ENCODE measurements at regions not wholly inside any gene's neighbourhood (a gene's known extent, or its start where the extent isn't known, plus 50 kb on each side); places are given as distances from the start of the nearest gene placed in this dataset.
"Not testable (repeated sequence)": the region's sequence is repeated elsewhere in the genome, so short reads cannot be mapped to it uniquely, and the experiment has no call there.

DNA sequence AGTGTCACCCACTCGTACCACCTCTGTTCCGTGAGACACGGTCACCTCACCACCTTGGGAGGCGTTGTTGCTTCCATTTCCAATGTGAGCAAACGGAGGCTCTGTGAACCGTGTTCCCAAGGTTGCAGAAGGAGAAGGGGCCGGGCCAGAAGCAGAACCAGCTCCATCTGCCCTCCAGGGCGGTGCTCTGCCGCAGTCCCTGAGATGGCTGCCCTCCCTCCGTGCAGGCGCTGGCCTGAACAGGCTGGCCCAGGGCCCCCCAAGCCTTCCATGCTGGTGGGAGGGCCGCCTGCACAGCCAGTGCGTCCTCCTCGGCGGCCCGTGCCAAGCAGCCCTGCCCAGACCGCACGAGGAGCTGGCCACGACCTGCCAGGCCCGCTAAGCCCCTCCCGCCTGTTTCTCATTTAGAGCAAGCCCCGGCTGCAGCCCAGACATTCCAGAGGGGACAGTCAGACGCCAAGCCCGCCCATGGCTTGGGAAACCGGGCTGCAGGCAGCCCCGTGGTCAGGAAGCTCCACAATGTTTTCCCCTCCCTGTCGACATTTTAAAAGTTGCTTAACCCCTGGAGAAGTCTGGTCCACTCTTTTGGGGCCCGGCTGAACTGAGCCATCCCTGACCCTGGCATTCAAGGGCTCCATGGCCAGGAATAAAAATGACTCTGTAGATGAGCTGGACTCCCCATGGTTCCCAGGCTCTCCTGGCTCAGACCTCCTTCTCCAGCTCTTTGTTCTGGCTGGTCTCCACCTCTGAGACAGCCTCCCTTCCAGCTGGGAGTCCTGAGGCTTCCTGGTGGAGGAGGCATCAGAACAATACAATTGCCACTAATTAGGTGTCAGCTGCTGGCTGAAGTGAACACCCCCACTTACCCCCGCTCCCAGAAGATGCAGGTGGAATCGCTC, 236.0 kb downstream of the BCL11B start:
- in situ Hi-C loops (cut with HindIII; ENCODE audit: low sequenced_read_pairs) = no loop called here

DNA sequence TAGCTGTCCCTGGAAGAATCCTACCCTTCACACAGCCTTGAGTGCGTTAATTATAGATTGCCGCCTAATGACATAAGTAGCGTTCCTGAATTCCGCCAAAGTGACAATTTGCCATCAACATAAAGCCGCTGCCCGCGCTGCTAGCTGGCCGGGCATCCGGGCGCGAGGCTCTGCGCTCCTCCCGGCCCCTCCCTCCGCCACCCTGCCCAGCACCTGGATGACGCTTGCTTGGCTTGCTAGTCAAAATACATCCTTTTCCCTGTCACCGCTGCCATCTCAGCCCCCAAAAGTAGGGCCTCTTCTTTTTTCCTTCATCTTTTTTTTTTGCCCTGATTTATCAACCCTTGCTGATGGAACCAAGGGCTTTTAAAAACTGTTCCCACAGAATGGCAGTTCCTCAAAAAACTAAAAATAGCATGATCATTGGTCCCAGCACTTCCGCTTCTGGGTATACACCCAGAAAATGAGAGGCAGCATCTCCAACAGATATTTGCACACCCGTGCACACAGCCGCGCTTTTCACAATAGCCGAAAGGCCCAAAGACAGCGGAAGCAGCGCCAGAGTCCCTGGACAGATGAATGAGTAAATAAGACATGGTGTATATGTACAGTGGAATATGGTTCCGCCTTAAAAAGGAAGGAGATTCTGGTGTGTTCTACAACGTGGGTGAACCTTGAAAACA, 235.2 kb downstream of the BCL11B start:
- in situ Hi-C loops (cut with HindIII; ENCODE audit: low sequenced_read_pairs) = no loop called here

DNA sequence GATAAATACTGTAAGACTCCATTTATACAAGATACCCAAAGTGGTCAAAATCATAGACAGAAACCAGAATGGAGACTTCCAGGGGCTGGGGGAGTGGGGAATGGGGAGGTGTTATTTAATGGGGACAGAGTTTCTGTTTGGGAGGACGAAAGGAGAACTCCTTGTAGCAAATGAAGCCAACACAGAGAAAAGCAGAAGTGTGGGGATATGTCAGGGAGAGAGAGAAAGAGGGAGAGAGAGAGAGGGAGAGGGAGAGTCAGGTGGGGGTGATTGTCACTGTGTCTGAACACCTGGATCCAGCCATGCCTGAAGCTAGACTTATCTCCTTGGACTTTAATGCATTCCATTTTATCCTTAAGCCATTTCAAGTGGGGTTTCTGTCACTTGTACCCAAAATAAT, 234.7 kb downstream of the BCL11B start:
- in situ Hi-C loops (cut with HindIII; ENCODE audit: low sequenced_read_pairs) = not testable (repeated sequence)

DNA sequence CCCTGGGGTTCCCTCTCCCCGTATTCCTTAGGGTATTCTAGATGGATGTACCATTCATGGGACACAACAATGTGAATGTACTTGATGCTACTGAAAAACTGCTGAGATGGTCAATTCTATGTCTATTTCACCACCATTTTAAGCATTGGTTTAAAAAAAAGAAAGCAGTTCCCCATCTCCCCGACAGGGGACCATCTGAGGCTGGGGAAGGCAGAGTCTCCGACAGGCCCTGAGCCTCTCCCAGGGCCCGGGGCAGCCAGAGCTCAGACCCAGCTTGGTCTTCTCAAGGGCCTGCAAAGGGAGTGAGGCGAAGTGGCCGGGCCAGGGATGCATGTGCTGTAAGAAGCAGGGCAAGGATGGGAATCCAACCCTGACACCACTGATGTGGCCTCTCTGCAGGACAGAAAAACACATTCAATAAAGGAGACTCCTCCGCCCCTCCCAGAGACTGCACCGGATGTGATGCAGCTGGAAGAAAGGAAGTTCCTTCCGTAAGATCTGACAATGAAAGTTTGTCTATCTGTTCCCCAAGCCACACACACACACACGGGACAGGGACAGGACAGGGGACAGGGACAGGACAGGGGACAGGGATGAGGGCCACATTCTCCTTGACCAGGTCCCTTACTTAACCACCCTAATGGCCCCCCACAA, 234.1 kb downstream of the BCL11B start:
- in situ Hi-C loops (cut with HindIII; ENCODE audit: low sequenced_read_pairs) = no loop called here

DNA sequence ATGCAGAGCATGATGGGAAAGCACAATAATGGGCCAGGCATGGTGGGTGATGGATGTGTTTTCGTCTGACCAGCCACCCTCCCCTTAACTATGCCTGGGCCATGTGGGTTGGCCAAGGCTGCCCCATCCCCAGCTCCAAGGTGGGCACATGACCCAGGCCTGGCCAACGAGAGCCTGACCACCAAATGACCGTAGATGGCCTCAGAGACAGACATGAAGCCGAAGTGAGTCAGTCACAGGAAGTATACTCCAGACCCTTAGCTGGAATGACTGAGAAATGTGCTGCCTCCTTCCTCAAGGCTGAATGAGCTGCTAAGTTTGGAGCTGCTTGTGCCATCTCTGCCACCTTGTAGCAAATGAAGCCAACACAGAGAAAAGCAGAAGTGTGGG, 233.6 kb downstream of the BCL11B start:
- in situ Hi-C loops (cut with HindIII; ENCODE audit: low sequenced_read_pairs) = no loop called here

DNA sequence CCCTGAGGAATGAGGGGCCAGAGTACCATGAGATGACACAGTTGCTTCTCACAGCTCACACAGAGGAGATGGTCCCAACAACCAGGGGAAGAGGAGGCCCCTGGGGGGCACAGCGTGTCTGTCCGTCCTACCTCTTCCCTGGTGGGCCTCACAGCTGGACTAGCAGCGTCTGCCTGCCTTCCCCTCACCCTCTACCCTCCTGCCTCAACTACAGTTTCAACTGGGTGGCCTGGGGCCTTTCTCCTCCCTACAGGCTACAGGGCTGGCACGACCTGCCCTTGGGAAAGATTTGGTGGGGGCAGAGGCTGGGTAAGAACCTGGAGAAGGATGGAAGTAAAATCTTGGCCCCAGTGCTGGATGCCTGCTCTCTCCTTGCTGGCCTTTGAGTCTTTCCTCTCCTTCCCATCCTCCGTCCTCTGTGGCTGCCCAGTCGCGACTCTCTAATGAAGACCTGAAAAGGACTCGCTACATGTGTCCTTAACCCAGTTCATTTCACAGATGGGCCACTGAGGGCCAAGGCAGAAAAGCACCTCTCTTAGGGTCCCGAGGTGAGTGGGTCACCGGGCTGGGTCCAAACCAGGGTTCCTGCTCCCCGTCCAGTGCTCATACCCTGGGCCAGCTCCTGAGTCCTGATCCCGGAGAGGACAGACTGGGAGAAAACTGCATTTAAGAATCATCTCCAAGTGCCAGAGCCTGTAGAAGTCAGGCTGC, 232.5 kb downstream of the BCL11B start:
- in situ Hi-C loops (cut with HindIII; ENCODE audit: low sequenced_read_pairs) = no loop called here

DNA sequence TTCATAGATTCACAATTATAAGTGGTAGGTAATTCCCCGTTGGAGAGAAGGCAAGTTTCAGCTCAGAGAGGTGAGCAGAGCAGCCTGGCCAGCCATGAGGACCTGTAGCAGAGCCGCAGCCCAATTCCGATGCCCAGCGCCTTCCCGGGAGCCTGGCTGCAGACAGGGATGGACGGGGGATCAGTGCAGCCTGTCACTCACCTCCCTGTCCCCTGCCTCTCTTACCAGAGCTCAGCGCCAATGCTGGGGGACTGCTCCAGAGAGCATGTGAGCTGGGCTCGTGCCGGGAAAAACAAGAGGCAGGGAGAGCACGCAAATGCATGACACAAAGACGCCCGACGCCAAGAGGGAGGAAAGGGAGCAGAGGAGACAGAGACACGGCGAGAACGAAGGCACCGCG, 231.9 kb downstream of the BCL11B start:
- in situ Hi-C loops (cut with HindIII; ENCODE audit: low sequenced_read_pairs) = no loop called here

DNA sequence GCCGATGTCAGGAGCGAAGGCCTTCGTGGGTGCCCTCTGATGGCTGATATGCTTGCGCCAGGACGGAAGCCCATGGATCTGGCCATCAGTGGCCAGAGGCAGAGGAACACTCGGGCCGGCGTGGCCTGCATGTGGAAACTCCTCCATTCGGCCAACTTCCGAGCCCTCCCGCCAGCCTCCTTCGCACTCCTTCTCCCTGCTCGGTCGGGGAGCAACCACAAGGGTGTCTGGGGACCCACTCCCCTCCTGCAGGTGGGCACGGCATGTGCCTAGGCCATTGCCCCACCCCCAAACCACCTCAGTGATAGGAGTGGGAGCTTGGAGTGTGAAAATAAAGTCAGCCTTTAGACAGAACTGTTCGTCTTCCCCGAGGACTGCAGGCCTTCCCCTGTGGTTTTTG, 231.3 kb downstream of the BCL11B start:
- in situ Hi-C loops (cut with HindIII; ENCODE audit: low sequenced_read_pairs) = no loop called here

DNA sequence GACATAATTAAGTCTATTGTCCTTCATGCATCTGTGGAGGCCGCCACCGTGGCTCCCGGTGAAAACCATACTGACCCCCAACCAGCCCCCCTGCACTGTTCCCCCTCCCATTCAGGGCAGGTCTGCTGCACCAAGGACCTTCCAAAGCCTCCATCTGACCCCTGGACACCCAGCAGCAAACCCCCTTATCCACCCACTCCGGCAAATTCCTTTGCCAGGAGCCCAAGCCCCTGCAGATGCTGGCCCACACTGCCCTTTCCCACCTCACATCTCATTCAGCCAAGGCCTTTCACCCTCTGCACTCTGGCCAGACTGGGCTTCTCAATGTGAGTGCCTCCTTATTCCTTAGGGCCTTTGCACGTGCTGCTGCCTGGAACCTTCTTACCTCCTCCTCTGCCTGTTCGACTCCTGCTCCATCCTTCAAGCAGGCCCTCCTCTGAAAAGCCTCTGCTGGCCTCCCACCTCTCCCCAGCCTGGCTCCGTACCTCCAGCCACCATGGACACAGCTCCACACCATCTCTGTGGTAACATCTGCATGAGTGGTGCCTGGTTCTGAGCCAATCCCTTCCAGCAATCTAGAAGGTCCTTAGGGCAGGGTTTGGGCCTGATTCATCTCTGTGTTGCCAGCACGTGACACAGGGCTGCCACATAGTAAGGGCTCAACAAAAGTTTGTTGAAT, 230.7 kb downstream of the BCL11B start:
- in situ Hi-C loops (cut with HindIII; ENCODE audit: low sequenced_read_pairs) = no loop called here

DNA sequence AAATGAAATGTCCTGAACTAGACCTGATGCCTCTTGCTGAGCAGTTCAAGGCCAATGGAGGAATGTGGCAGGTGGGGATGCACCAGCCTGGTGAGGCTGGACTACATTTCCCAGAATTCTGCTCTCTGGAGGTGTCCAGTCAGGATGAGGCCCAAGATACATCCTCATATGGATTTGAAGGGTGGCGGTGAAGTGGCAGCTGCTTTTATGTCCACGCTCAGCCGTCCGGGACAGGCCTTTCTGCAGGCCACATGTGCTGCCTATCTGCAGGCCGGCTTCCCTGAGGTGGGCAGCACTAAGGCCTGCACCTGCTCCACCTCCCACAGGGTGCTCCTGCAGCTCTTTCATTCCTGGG, 230.2 kb downstream of the BCL11B start:
- in situ Hi-C loops (cut with HindIII; ENCODE audit: low sequenced_read_pairs) = no loop called here

DNA sequence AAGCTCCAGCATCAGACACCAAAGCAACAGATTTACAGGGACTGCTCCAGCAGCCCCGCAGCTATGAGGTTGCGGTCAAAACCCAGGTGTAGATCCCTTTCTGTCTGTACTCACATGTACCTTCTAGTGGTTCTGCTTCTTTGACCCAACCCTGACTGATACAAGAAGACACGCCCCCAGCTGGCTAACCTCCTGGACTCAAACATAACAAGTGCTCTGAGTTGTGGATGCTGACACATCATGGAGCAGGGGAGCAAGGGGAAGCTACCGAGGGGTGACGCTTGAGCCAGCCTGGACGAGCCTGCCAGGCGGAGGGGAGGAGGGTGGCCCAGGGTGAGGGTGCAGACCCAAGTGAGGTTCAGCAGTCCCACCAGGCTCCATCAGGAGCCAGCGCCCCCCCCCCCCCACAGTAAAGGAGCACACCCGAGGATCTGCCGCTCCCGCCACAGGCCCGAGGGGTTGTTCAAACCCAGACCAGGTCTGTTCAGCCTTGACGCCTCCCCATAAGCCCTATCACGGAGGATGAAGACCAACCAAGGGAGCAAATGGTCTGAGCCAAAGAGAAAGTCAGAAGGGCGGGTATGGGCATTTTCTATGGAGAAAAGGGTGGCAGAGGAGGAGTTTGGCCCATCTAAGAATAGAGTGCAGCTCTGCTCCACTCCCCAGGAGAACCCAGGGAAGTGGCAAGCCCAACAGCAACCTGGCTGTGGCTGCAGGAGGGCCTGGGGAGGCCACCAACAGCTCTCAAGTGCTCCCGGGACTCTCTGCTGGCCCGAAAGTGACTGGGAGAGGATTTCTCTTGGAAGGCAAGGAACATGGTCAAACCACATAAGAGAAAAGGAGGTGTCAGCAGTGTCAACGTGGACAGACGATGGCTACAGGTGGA, 229.4 kb downstream of the BCL11B start:
- in situ Hi-C loops (cut with HindIII; ENCODE audit: low sequenced_read_pairs) = no loop called here

DNA sequence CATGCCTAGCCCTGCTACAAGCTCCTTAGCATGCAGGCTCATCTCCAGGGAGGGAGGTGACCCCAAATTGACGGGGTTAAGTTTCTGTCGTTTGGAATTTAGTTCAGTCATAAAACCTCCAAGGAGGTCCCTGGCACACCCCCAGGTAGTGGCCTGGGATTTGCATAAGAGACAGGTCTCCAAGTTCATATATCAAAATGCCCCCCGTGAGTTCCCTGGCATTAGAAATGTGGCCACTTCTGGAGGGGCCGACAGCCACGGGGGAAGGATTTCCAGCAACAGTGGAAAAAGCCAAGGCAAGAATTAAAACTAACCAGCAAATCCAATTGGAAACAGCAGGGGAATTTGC, 228.8 kb downstream of the BCL11B start:
- in situ Hi-C loops (cut with HindIII; ENCODE audit: low sequenced_read_pairs) = no loop called here

DNA sequence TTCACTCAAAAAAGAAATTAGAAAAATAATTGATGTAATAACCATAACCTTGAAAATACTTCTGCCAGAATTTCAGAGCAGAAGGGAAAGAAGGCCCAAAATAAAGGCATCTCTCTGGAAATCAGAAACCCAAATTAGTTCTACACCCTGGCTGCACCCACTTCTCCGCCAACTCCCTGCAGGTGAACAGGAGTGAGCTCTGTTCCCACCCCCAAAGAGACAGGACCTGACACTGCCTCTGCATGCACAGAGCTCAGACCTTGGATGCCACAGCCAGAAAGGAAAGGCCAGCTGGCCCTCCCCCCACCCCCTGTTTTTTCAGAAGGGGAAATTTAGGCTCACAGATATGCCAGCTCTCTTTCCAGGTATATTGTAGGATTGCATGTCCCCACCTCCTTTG, 228.2 kb downstream of the BCL11B start:
- in situ Hi-C loops (cut with HindIII; ENCODE audit: low sequenced_read_pairs) = no loop called here

DNA sequence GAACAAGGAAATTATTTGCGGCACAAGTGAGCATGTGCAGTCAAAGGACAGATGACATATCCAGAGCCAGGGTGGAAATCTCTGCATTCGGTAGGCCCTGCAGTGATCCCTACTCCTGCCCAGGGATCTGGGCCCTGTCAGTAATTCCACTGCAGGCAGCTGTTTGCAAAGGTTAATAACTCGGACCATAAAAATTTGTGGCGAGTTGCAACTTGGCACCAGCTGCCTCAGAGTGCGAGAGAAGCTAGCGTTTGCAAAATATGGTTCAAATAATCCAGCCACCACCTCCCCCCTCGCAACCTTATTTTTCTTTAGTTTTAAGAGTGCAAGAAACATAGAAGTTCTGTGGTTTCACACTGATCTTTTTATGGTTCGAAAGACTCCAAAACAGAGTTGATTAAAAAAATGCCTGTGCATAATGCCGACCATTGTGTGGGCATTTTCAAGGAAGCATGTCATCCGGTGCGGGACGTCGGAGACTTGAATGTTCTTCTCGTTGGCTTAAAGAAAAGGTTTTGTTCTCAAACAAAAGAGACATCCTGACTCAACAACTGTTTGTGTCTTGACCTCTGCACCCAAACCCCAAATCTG, 224.5 kb downstream of the BCL11B start:
- in situ Hi-C loops (cut with HindIII; ENCODE audit: low sequenced_read_pairs) = no loop called here

DNA sequence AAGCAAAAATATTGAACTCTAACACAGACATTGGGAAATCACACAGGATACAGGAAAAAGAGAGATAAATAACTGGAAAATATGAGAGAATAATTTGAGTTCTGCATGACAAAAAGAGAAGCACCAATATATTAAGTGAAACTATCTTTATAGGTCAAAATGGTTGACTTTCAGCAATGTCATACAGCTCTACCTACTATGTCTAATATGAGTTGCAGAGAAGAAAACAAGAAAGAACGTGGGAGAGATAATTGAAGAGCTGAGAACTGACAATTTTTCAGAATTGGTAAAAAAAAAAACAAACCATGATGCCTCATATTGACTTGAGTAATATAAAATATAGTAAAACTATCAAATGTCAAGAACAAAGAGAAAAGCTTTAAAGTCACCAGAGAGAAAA, 221.7 kb downstream of the BCL11B start:
- in situ Hi-C loops (cut with HindIII; ENCODE audit: low sequenced_read_pairs) = no loop called here

DNA sequence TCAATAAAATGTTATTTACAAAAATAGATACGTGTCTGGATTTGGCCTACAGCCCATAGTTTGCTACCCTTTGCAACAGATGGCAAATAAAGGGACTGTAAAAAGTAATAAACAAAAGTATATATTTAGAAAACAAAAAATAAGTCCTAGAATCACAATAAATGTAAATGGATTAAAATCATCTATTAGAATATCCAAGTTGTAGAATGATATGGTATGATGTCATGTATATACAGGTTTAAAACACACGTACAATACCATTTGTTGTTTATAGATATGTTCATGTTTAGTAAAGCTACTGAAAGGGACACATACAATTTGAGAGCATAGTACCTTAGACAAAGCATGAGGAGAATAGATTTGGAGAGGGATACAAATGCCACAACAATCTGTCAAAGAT, 219.5 kb downstream of the BCL11B start:
- in situ Hi-C loops (cut with HindIII; ENCODE audit: low sequenced_read_pairs) = no loop called here

DNA sequence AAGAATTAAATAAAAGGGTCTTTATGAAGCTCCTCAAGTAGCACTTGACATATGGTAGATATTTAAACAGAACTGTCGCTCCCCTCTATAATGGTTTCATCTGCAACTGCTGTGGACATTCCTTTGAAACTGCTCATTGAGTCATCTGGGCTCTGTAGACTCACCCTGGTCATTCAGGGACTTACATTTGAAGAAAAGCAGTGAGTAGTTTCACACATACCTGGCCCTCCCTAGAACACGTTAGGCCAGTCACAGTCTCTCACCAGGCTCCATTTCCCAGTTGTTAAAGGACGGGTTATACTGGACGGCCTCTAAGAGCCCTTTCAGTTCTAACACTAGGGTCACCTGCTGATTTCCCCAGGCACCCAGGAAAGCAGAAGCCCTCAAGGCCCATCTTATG, 217.0 kb downstream of the BCL11B start:
- in situ Hi-C loops (cut with HindIII; ENCODE audit: low sequenced_read_pairs) = no loop called here

DNA sequence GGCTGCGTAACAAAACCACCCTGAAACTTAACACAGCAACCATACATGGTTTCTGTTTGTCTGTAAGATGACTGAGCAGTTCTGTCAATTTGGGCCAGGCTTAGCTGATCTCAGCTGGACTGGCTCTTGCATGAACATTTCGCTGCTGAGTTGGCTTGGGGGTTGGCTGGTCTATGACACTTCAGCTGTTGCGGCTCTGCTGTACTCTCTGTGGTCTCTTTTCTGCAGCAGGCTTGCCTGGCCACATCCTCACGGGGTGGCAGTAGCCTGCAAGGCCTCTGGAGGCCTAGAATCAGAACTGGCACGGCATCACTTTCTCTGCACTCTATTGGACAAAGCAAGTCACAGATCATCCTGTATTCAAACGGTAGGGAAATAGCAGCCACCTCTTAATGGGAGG, 216.2 kb downstream of the BCL11B start:
- in situ Hi-C loops (cut with HindIII; ENCODE audit: low sequenced_read_pairs) = no loop called here

DNA sequence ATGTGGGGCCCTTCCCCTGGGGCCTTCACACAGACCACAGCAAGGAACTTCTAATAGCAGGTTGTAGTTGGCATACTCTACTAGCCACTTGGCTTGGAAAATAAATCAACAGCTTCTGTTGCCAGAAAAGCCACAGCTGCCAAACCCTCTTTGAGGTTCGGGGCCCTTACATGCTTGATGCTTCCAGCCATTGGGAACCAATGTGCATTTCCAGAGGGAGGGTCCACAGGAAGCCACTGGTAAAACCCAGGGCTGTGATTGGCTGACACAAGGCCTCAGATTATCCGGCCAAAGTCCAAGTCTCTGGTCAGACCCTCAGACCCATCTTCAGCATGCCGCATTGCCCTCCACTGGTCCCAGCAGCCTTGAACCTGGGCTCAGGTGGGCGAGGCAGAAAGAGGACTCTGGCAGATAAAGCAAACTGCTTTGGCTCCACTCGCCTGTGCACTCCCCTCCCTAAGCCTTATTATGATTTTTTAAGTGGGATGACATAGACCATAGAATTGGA, 214.4 kb downstream of the BCL11B start:
- in situ Hi-C loops (cut with HindIII; ENCODE audit: low sequenced_read_pairs) = no loop called here
